NCI-H82 treated with DMSO at 0.1 percent for 48 hours (cell line): ENCODE measurements at regions not wholly inside any gene's neighbourhood (a gene's known extent, or its start where the extent isn't known, plus 50 kb on each side); places are given as distances from the start of the nearest gene placed in this dataset.

Source experiments
- DNase-seq: peaks from one replicate; lab custom pipeline; 2025; ENCODE audit not compliant: unreplicated experiment; lab: John Stamatoyannopoulos, UW

DNA sequence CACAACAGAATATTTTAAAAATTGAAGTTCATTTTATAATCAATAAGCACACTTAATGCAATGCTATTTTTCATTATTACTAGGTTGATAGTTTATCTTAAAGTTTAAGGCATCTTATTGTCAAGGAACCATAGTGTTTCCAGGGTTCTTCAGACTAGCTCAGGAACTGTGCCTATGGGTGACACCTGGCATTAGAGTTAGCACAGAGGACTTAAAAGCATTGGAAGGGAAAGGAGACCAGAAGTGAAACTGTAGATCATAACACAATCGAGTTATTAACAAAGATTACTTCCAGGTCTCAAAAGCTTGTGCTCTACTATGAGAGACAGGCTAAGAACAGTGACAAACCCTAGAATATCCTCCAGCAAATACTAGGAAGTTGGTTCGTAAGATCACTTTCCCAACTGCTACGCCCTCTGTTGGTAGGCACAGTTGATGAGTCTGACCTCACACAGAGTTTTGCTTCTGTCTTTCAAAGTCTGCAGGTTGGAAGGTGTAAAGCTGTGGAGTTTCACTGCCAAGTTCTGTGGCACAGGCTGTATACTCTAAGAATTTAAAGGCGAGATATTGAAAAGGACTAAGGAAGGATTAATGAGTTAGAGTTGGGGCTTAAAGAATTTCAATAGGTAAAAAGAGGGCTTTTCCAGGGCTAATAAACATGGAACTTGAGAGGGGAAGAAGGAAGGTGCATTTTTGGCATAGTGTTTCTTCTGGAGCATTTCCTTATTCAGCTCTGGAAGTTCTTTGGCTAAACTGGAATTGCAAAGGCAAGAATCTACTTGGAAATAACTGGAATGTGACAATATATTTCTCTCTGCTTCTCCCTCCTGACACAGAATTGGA is 531.3 kb upstream of the JAG1 start:
- peak; percentile 31 for DNase-seq

DNA sequence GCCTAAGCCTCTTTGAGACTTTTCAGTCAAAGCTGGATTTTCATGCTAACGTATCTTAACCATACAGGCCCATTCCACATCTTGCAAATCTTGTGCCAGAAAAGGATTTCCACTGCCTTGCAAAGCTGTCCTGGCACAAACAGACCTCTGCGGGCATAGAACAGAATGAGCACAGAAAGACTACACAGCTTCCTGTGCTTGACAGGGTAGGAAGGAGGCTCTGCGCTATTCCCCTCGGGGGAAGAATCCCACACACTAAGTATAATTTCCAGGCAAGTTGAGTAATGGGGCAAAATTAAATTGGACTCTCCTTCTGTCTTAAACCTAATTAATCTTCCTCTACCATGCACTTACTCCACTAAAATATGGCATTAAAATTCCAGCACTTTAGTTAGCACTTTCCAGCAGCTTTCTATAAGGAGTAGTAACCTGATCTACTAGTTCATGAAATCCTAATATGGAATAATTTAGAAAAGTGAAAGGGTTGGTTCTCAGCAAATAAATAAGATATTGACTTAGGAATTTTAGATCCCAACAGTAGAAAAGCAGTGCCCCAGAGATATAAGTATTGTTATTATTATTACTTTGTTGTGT is 532.1 kb upstream of the JAG1 start:
- DNase-seq = no peak

DNA sequence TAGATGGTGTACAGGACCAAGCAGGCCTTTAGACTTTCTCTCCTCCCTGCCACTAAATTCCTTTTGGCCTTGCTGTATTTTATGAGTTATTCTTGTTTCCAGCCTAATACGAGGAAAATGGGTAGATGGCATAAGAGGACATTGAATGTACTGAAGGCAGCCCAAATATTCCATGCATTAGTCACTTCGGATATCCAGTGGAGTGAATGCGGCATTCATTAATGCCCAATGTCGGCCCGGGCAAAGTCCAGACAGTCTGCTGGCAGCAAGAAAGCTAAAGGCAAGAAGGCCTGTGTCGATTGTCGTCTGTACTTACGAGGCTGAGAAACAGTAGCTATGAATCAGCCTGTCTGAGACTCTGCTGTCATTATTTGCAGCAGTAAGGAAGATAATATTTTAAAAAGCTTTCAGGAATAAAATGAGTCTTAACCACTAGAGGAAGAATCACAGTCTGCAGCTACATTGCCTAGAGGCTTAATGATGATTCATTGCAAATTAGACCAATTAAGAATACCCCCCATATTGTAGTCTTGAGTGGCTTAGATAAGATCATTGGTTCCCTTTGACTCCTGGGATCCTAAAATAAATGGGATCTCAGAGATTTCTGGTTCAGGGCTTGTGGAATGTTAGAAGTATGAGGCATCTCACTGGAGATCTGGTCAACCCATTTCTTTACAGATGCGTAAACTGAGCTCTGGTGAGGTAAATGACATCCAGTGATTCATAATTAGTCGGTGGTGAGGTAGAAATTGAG is 534.1 kb upstream of the JAG1 start:
- DNase-seq = no peak

DNA sequence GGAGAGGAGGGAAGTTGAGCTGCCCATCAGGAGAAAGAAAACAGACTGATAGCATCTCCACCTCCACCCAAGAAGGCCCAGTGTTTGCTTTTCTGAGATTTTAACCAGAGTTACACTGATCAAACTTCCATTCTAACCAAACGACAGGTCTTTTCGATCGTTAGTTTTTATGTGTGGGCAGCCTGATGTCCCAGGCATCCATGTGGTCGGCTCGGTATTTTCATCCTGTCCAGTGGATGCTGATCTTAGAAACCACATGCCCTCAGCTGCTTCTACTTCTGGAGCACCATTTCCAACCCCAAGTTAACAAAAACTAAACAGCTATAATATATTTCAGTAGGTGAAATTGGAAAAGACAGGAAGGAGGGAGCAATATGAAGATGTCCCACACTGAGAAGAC is 536.8 kb upstream of the JAG1 start:
- DNase-seq = no peak

DNA sequence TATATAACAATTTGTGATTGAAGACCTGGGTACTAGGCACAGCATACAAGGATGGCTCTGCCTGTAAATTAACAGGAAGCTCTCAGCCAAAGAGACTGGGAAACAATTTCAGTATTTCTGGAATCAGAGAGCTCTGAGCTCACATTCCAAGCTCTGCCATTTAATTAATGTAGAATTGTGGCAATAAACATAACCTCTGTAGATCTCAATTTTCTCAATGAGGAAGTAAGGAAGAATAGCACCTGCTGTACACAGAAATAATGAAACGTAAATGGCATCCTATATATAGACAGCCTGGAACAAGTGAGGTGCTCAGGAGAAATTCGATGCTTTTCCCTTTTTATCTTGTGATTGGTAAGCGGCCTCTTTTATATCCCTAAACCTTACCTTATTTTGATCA is 538.5 kb upstream of the JAG1 start:
- no peak for DNase-seq

DNA sequence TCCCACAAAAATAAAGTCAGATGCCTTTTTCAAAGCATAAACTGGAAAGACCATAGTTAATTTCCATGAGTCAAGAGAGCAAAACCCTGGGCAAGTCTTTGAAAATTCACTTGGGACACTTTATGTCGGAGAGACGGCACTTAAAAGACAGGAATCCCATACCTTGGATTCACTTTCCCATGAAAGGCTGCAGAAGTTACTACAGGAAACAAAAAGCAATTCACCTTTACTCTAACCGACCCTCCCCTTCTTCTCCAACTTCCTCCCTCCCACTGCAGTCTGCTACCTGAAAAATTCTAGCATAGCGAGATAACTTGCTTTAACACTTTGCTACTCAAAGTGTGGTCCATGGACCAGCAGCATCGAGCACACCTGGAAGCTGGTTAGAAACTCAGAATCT is 539.1 kb upstream of the JAG1 start:
- DNase-seq = no peak

DNA sequence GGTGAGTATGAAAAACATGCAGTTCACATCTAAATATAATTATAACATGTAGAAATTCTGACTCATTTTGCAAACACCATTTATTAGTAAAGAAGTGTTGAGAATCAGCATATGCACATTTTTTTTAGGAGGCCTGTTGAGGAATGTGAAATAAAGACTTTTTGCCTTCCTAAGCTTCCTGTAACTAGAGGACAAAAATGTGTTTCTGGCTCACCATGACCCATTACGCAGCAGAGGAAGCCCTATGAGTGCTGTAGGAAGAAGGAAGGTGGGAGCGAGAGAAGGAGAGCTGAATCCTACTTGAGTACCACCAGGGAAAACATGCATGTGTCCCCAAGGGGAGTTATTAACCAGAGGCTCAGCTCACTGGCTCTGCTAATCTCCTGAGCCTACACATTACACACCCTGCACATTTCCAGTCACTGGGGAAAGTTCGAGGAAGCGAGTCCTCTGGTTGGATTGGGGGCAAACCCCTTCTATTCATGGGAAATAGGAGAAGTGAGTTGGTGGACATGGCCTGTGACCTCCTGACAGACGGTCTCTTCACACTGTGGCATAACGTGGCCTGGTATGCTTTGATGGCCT is 540.5 kb upstream of the JAG1 start:
- no peak for DNase-seq

DNA sequence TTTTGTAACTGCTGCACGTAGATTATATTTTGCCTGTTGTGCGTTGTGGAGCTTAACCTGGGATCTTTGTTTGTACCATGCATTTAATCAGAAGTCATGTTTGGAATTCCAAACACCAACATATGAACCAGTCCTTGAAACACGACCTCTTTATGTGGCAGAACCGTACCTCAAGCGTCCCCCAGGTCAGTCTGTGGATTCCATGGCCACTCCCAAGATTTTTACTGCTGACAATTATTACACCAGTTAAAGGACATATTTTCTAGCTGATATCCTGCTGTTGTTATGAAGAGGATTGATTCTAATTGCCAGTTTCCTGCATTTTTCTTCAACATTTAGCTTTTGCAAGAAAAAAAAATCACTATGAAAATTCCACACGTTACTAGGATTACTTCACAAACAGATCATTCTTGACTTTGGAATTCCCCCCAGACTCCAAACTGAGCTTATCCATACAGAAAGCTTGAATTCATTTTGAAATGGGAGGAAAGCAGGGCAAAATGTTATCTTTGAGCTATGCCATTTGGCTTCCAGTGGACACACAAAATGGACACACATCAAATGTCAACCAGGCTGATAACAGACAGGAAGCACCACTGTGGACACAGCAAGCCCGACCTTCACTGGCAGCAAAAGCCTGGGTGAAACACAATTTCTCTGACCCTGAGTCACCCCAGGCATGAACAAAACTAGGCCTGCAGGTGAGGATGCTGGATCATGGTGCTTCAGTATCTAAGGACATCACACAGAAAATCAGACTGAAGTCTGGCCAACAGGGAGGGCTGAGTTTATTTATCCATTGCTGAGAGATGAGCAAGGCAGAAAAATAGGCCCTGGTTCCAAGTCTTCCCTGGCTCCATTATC is 542.9 kb upstream of the JAG1 start:
- DNase-seq = no peak

DNA sequence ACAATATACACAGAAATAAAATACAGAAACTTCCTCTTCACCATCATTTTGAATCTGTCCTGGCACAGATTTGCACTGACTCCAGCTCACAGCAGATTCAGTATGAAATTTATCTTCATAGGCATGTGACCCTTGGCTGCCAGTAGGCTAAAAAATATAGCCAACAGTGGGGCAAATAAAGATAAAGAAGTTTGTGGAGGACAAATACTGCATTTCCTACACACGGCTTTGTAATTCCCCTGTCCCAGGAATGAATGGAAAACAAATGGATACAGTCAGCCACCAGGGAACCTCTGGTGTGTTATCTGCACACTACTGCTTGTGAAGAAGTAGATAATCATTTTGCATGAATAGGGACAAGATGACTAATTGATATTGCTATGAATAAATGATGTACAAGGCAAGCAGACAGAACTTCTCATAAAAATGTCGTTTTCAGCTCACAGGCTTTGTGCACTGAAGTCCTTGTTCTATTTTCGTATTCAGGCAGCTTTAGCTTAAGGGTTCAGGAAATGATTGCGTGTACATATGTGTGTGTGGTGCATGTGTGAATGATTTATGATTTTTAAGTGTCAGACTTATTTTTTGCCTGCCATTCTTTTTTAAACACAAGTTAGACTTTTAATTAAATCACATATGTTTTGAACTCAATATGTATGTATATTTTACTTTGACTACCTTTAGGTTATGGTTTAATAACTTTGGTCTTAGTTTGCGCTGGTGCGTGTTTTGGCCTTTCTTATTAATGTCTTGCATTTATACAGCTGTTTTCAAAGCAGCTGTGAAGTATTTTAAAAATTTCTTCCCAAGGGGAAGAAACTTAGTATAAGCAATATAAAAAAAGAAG is 543.8 kb upstream of the JAG1 start:
- DNase-seq = no peak

DNA sequence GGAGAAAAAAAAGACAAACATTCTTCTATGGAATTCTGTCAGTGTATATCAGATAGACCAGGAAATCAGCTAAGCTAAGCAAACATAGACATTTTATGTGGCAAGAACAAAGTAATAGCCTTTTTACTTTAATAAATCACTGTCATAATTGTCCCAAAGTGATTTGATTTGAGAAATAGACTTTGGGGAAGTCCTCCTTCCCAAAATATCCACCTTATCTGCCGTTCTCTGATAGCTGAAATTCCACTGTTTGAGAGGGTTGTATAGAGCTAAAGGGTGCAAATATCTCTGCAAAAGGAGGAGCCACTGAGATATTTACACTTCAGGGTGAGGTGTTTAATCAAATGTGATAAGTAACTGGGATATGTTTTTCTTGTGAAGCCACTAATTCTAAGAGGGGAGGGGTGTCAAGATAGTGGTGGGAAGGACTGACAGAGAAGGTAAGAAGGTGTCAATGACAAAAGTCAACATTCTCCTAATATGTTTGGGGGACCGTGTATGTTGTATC is 544.4 kb upstream of the JAG1 start:
- no peak for DNase-seq

DNA sequence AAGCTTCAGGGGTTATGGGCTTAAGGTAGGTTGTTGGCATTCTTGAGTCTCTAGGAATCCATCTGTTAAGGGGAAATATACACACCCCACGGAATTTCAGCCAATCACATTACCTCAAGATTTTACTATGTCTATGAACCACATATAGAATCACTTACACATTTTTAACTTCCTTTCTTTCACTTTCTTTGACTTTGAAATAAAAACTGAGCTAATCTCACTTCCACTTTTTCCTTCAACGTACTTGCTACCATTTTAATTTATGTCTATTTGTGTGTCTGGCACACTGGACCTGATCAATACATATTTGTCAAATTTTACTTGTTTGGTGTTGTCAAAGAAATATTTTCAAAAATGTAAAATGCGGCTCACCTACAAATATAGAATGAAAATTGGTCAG is 545.4 kb upstream of the JAG1 start:
- no peak for DNase-seq

DNA sequence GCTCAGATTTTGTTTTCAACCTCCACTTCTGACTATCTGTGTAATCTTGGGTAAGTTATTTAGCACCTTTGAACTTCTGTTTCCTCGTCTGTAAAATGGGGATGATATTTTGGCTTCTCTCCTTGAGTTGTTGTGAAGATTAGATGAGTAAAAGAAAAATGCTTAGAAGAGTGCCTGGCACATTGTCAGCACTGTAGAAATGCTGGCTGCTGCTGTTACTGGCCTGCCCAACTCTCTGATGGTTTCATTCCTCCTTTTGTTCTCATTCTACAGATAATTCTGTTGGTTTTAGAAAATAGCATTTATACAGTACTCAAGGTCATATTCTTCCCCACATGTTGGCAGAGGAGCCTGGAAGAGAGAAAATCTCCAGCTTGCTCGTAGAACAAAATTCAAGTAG is 547.2 kb upstream of the JAG1 start:
- DNase-seq = no peak

DNA sequence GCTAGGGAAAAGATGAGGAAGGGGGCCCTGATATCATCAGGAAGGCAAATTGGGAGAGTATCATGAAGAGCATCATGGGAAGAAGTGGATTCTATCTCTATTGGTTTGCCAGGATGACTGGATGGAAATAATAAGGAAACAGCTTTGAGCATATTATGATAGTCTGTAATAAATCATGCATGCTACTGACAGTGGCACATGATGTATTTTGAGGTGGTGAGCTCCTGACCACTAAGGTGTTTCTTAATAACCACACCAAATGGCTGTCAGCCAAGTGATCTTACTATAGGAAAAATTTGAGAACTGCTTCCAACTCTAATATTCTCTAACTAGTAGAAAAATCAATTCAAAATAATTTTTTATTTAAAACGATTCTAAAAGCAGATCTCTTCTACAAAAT is 548.4 kb upstream of the JAG1 start:
- no peak for DNase-seq

DNA sequence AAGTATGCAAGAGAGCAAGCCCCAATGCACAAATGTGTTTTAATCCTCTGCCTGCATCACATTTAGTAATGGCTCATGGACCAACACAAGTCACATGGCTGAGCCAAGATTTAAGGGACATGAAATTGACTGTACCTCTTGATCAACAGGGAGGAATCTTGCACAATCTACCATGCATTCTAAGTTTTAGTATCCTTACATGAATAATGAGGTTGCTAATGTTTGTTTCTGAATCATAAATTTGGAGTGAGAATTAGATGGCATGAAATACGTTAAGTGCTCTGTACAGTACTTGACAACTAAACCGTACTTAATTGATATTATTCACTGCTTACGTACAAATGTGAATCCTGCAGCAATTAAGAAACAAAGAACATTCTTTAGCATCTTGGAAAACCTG is 553.8 kb upstream of the JAG1 start:
- no peak for DNase-seq

DNA sequence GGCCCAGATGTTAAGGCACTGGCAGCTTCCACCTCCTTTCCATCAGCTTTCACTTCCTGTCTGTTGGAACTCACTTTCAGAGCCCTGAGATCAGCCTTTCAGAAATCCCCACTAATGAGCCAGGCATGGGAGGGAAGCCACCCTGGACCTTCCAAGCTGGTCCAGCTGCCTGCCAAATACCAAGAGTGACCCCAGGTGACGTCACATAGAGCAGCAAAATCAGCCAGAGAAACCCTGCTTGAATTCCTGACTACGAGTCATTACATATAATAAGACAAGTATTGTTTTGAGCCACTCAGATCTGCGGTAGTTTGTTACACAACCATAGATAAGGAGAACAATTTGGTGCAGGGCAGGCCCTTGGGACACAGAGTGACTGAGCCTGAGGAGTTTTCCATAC is 556.0 kb upstream of the JAG1 start:
- no peak for DNase-seq

DNA sequence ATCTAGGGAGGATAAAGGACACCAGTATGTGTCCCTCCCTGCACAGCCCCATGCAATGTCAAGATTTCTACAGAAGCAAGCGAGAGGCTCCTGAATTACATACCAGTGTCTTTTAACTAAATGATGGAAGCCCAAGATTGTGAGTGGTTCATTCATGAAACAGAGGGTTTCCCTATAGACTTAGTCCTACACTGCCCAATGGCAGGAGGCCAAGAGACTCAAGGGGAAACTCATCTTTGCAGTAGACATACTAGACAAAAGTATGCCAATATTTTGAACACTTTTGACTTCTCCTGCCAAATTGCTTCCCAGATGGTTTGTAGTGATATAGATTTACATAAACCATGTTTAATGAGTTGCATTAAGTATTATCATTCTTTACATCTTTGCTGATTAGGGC is 557.2 kb upstream of the JAG1 start:
- no peak for DNase-seq

DNA sequence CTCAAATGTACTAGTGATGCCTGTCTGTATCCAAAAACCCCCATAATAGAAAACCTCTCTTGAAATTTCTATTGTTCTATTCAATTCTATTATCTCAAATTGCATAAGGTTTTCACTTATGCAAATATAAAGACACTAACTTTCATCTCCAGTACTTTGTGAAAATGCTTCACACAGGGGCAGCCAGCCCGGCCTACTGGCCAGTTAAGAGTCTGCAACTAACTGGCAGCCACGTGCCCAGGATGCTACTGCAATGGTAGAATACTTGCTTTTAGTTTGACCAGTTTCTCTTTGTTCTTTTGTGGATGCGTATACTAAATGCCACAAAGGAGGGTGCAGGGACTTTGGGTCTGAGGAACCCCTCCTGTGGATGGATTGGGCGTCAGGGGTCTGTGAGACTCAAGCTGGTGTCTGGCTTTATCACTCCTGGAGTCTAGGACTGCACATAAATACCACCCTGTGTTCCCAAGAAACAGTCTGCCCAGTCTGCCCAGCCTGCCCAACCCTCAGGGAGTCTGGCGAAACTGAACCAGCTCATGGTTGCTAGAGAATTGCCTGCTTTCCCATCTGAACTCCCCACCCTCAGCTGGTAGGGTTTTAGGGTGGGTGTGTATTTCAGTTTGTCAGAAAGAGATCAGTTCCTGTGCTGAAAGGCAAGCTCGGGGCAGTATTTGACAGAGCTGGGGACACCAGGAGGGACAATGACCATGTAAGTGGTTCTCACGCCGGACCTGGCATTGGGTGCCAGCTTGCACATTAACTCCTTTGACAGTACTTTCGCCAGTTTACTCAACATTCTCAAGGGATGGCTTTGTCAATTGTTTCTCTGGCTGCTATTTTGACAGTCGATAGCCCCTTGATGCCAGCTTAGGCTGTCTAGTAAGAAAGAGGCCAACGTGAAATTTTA is 558.2 kb upstream of the JAG1 start:
- no peak for DNase-seq

DNA sequence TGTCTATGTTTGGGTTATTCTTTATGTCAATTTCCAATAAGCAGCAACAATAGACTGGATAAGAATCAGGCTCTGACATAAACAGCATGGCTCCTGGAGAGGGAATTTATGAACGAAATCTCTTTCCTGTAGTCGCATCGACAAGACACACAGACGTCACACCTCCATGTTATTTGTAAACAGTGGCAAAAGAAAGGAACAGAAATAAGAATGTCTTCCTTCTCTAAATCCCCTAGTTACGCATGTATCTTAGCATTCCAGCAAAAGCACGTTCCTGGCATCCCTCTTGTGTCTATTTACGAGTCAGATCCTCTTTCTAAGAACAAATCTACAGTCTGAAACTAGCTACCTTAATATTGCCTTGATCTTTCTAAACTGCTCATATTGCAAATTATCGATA is 559.1 kb upstream of the JAG1 start:
- no peak for DNase-seq

DNA sequence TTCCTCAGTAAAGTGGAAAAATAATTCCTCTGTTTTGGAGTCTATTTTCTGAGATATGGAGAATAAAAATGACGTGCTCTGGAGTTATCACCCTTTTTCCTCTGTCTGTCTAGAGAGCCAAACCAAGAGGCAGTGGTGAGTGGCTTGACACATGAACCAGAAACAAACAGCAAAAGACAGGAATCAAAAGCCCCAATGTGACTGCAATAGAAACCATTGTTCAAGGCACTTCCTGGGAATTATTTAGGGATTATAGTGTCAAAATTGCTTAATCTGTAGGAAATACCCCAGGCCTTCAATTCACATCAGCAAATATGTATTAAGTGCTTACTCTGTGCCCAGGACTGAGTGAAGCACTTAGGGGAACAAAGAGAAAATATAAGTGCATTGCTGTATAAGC is 560.4 kb upstream of the JAG1 start:
- DNase-seq = no peak
